ENCODE measurements at regions not wholly inside any gene's neighbourhood (a gene's known extent, or its start where the extent isn't known, plus 50 kb on each side); places are given as distances from the start of the nearest gene placed in this dataset.

GRCh38 chr3:153673853-153674252 is 447.3 kb upstream of the ARHGEF26 start:
- Histone ChIP-seq H3K9me3 (no peaks in the 10 kb centered on the region), H3K27ac (no peak overlapping the region), H3K9ac (ENCODE audit: low read depth in 2 of 2, low read length in 2 of 2) (no peak overlapping the region), H3K36me3 (no peaks in the 10 kb centered on the region), H3K27me3 (no peaks in the 10 kb centered on the region), H3K4me1 (no peaks in the 10 kb centered on the region), H3K4me3 (no peak overlapping the region)
- intact Hi-C loops (cut with DNase I) = no loop called here
- DNase-seq = no peak
- no peak for TF ChIP-seq CTCF (IDR thresholded peaks at IDR 0.05)

GRCh38 chr3:153679714-153680113 is 441.5 kb upstream of the ARHGEF26 start:
- Histone ChIP-seq H3K27me3 (no peaks in the 10 kb centered on the region), H3K4me3 (no peak overlapping the region), H3K4me1 (no peaks in the 10 kb centered on the region), H3K36me3 (no peaks in the 10 kb centered on the region), H3K27ac (no peak overlapping the region), H3K9me3 (no peaks in the 10 kb centered on the region), H3K9ac (ENCODE audit: low read depth in 2 of 2, low read length in 2 of 2) (no peak overlapping the region)
- TF ChIP-seq CTCF (IDR thresholded peaks at IDR 0.05) = no peak
- intact Hi-C loops (cut with DNase I) = no loop called here
- no peak for DNase-seq

GRCh38 chr3:153680526-153680925 is 440.7 kb upstream of the ARHGEF26 start:
- intact Hi-C loops (cut with DNase I) = no loop called here

GRCh38 chr3:153681057-153681456 is 440.1 kb upstream of the ARHGEF26 start:
- Histone ChIP-seq H3K36me3 (no peaks in the 10 kb centered on the region), H3K27me3 (no peaks in the 10 kb centered on the region), H3K4me1 (no peaks in the 10 kb centered on the region), H3K27ac (no peak overlapping the region), H3K9me3 (no peaks in the 10 kb centered on the region), H3K9ac (ENCODE audit: low read depth in 2 of 2, low read length in 2 of 2) (no peak overlapping the region), H3K4me3 (no peak overlapping the region)
- intact Hi-C loops (cut with DNase I) = no loop called here
- no peak for TF ChIP-seq CTCF (IDR thresholded peaks at IDR 0.05)
- DNase-seq = no peak

More at GRCh38 chr3:153680526-153680925, 440.7 kb upstream of the ARHGEF26 start:
- Histone ChIP-seq H3K9me3 (no peaks in the 10 kb centered on the region), H3K27ac (no peak overlapping the region), H3K27me3 (no peaks in the 10 kb centered on the region), H3K9ac (ENCODE audit: low read depth in 2 of 2, low read length in 2 of 2) (no peak overlapping the region), H3K4me3 (no peak overlapping the region), H3K4me1 (no peaks in the 10 kb centered on the region), H3K36me3 (no peaks in the 10 kb centered on the region)
- DNase-seq = no peak
- no peak for TF ChIP-seq CTCF (IDR thresholded peaks at IDR 0.05)

GRCh38 chr3:153688301-153689120 is 432.7 kb upstream of the ARHGEF26 start:
- H3K9ac ChIP-seq (ENCODE audit: low read depth in 2 of 2, low read length in 2 of 2) = no peak overlapping the region
- H3K4me1 ChIP-seq = no peaks in the 10 kb centered on the region
- intact Hi-C loops (cut with DNase I) = no loop called here
- no peak for TF ChIP-seq CTCF (IDR thresholded peaks at IDR 0.05)
- H3K27me3 ChIP-seq = no peaks in the 10 kb centered on the region
- H3K36me3 ChIP-seq = no peaks in the 10 kb centered on the region
- H3K4me3 ChIP-seq = no peak overlapping the region
- no peak overlapping the region for H3K27ac ChIP-seq
- H3K9me3 ChIP-seq = no peaks in the 10 kb centered on the region
- no peak for DNase-seq

All from colonic mucosa (tissue), 4 donors.